GM12878 (cell line): ENCODE measurements at regions not wholly inside any gene's neighbourhood (a gene's known extent, or its start where the extent isn't known, plus 50 kb on each side); places are given as distances from the start of the nearest gene placed in this dataset.

ENCODE experiments used
- ATAC-seq: fragments of 200-7000 bp; cut with Tn5 transposase; 3 replicates; pipeline ENCODE4 v1.9.1; 2020; ENCODE audit warnings: mild to moderate bottlenecking, moderate library complexity
- BruUV-seq: library from RNA; stranded (reverse); fragments of 400-500 nt; replicated peaks from 2 replicates; lab custom pipeline; 2021; lab: Mats Ljungman, UMichigan
- CTCF ChIA-PET: fragments of 300-600 bp; sonication (Branson Sonifier 250); formaldehyde crosslinking; extraction: SDS; loops from one replicate; lab custom pipeline; 2021; ENCODE audit warnings: inconsistent platforms; lab: Yijun Ruan, JAX
- POLR2A ChIA-PET: fragments of 350-600 bp; formaldehyde crosslinking; extraction: SDS; loops from one replicate; lab custom pipeline; 2021; ENCODE audit warnings: inconsistent platforms; lab: Charles Lee
- RAD21 ChIA-PET: fragments of 300-600 bp; sonication (Branson Sonifier 250); formaldehyde crosslinking; loops from one replicate; lab custom pipeline; 2023; ENCODE audit warnings: antibody characterized with exemption; ENCODE audit not compliant: unreplicated experiment; lab: Charles Lee
- SMC1A ChIA-PET: fragments of 300-600 bp; sonication (Branson Sonifier 250); formaldehyde crosslinking; loops from one replicate; lab custom pipeline; 2023; ENCODE audit not compliant: unreplicated experiment, uncharacterized antibody; lab: Charles Lee
- DNase-seq: peaks from one replicate; pipeline ENCODE4 v3.0.0-alpha.2; 2011; ENCODE audit warnings: low read depth, low spot score
- FAIRE-seq: peaks from 3 replicates; lab custom pipeline; 2011; peaks lifted over from hg19 to GRCh38; lab: Jason Lieb, UNC
- H2AFZ ChIP-seq: 2 replicates; pipeline ENCODE4 v1.6.0; 2011; ENCODE audit warnings: low read depth, low read length, control low read depth; ENCODE audit not compliant: control insufficient read depth
- H3K27ac ChIP-seq: 2 replicates; pipeline ENCODE4 v1.5.1; 2011; ENCODE audit warnings: control low read depth; ENCODE audit not compliant: control insufficient read depth, insufficient read depth
- H3K27me3 ChIP-seq, 2 experiments: replicated peaks in 1 of 2; 2 replicates each; pipeline versions ENCODE4 v1.6.0 to v1.6.1; 2011; ENCODE audit warnings: low read length in 1 of 2; ENCODE audit not compliant: control insufficient read depth in 2 of 2, insufficient read depth in 2 of 2
- H3K36me3 ChIP-seq, 2 experiments: 2 replicates each; pipeline ENCODE4 v1.5.1; 2011; ENCODE audit warnings: low read length in 1 of 2; ENCODE audit not compliant: control insufficient read depth in 2 of 2, insufficient read depth in 2 of 2
- H3K4me1 ChIP-seq: 2 replicates; pipeline ENCODE4 v1.6.1; 2011; ENCODE audit warnings: mild to moderate bottlenecking, low read length, moderate library complexity, mixed read lengths; ENCODE audit not compliant: control insufficient read depth, insufficient read depth
- H3K4me2 ChIP-seq: 2 replicates; pipeline ENCODE4 v1.6.0; 2011; ENCODE audit warnings: control low read depth; ENCODE audit not compliant: control insufficient read depth, insufficient read depth
- H3K4me3 ChIP-seq: fragments of 200-600 bp; sonication (generic); 2 replicates; pipeline ENCODE4 v1.5.1; 2016
- H3K79me2 ChIP-seq: 2 replicates; pipeline ENCODE4 v1.6.0; 2011; ENCODE audit warnings: low read length; ENCODE audit not compliant: control insufficient read depth, insufficient read depth
- H3K9ac ChIP-seq: 2 replicates; pipeline ENCODE4 v1.8.0; 2011; ENCODE audit warnings: low read length, control low read depth, mixed read lengths; ENCODE audit not compliant: control insufficient read depth, insufficient read depth
- H3K9me3 ChIP-seq: replicated peaks from 3 replicates; pipeline ENCODE4 v1.5.1; 2011; ENCODE audit warnings: mild to moderate bottlenecking, low read length; ENCODE audit not compliant: control insufficient read depth, insufficient read depth
- H4K20me1 ChIP-seq: 2 replicates; pipeline ENCODE4 v1.6.0; 2011; ENCODE audit not compliant: control insufficient read depth, insufficient read depth
- CBX5 ChIP-seq: sonication (generic); IDR thresholded peaks from 2 replicates; pipeline ENCODE4 v1.6.1; 2016; ENCODE audit warnings: low read depth, moderate library complexity, mild to moderate bottlenecking, inconsistent platforms
- FOS ChIP-seq: IDR thresholded peaks from 3 replicates; pipeline ENCODE4 v1.6.1; 2011; ENCODE audit warnings: borderline replicate concordance; ENCODE audit not compliant: insufficient read length; ENCODE audit errors: extremely low read depth
- KDM1A ChIP-seq: fragments of 200-600 bp; sonication (generic); IDR thresholded peaks from 2 replicates; pipeline ENCODE4 v1.6.1; 2016; ENCODE audit warnings: borderline replicate concordance
- MYB ChIP-seq: fragments of 150-350 bp; IDR thresholded peaks from 2 replicates; pipeline ENCODE4 v1.6.1; 2014; ENCODE audit warnings: mild to moderate bottlenecking, low read depth, low read length, borderline replicate concordance
- MYC ChIP-seq: IDR thresholded peaks from 2 replicates; pipeline ENCODE4 v1.6.1; 2011; ENCODE audit warnings: mild to moderate bottlenecking, low read length, moderate library complexity, inconsistent platforms; ENCODE audit not compliant: insufficient read depth, insufficient replicate concordance, insufficient read length, severe bottlenecking
- NFYB ChIP-seq: IDR thresholded peaks from 2 replicates; pipeline ENCODE4 v1.6.1; 2011; ENCODE audit warnings: low read depth, mild to moderate bottlenecking, low read length, improper control_type of control experiment, moderate library complexity; ENCODE audit not compliant: insufficient read depth
- PML ChIP-seq: IDR thresholded peaks from 2 replicates; pipeline ENCODE4 v1.6.1; 2012; ENCODE audit warnings: low read length, inconsistent platforms
- POU2F2 ChIP-seq: IDR thresholded peaks from 3 replicates; pipeline ENCODE4 v1.6.1; 2011; ENCODE audit warnings: low read depth, mild to moderate bottlenecking, low read length, borderline replicate concordance
- RAD21 ChIP-seq: IDR thresholded peaks from 2 replicates; pipeline ENCODE4 v1.6.1; 2011; ENCODE audit warnings: mild to moderate bottlenecking, low read depth, low read length, moderate library complexity; ENCODE audit not compliant: insufficient read depth
- RAD51 ChIP-seq: fragments of 450-650 bp; IDR thresholded peaks from 2 replicates; pipeline ENCODE4 v1.6.1; 2016; ENCODE audit warnings: moderate library complexity, mild to moderate bottlenecking, inconsistent platforms
- RB1 ChIP-seq: fragments of 450-650 bp; formaldehyde crosslinking; IDR thresholded peaks from 2 replicates; pipeline ENCODE4 v1.6.1; 2017; ENCODE audit warnings: mild to moderate bottlenecking, borderline replicate concordance
- RCOR1 ChIP-seq: conservative IDR thresholded peaks from 2 replicates; pipeline ENCODE4 v1.6.1; 2012; ENCODE audit warnings: low read depth, low read length, improper control_type of control experiment
- RELA ChIP-seq: fragments of 450-650 bp; IDR thresholded peaks from 2 replicates; pipeline ENCODE4 v1.8.0; 2014; ENCODE audit warnings: borderline replicate concordance; ENCODE audit not compliant: partially characterized antibody
- STAT1 ChIP-seq: fragments of 450-650 bp; conservative IDR thresholded peaks from 2 replicates; pipeline ENCODE4 v1.6.1; 2014; ENCODE audit warnings: antibody characterized with exemption, mild to moderate bottlenecking
- WGBS: methylation state at CpG from one replicate; pipeline ENCODE4 v1.1.6; 2016; ENCODE audit warnings: low lambda C conversion rate; ENCODE audit not compliant: insufficient replicate concordance, insufficient coverage; ENCODE audit errors: missing lambda C conversion rate; 5-methylcytosine and 5-hydroxymethylcytosine counted together
- in situ Hi-C: fragments of 300-500 bp; cut with MboI; formaldehyde crosslinking; loops from 9 replicates; pipeline ENCODE4 v1.14.3; 2018; ENCODE audit warnings: mixed read lengths
- intact Hi-C: fragments of 100-400 bp; cut with micrococcal nuclease; formaldehyde crosslinking; loops from one replicate; pipeline ENCODE4 v1.14.2; 2022; ENCODE audit not compliant: unreplicated experiment
- TF ChIP-seq, protein P1 (sequence below): IDR thresholded peaks from 2 replicates; pipeline ENCODE4 v1.6.1; 2011; ENCODE audit warnings: borderline replicate concordance, low read depth, mild to moderate bottlenecking, moderate library complexity, mixed read lengths, low read length; ENCODE audit not compliant: insufficient read depth; ENCODE audit errors: extremely low read length
- TF ChIP-seq, protein P2 (sequence below): IDR thresholded peaks from 2 replicates; pipeline ENCODE4 v1.6.1; 2012; ENCODE audit warnings: low read depth, low read length, improper control_type of control experiment
- TF ChIP-seq, protein P3 (sequence below): fragments of 450-650 bp; formaldehyde crosslinking; IDR thresholded peaks from 2 replicates; pipeline ENCODE4 v1.4.0; 2020; ENCODE audit warnings: mild to moderate bottlenecking, moderate library complexity

DNA sequence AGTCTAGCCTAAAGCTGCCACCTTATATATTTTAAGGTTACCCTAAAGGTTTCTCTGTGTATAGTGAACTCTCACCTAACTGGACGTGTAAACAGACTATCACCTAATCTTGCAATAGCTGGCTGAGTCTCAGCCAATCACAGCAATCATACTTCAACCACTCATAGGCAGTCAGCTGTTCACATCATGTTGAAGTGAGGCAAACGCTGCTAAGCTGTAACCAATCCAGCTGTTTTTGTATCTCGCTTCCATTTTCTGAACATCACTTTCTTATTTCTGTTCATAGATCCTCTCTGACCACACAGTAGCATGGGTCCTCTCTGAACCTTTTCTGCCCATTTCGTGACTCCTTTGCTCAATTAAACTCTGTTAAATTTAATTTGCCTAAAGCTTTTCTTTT, 468.2 kb upstream of the POU3F3 start:
- RAD21 ChIA-PET = no interaction called here
- SMC1A ChIA-PET = no interaction called here
- Histone ChIP-seq H4K20me1 (no peaks in the 10 kb centered on the region), H3K27me3 (0 out of 4 replicates have a peak, but pooled peaks cover 0 to 1% of the 10 kb centered on the region in 2 experiments)
- TF ChIP-seq, protein P1, sequence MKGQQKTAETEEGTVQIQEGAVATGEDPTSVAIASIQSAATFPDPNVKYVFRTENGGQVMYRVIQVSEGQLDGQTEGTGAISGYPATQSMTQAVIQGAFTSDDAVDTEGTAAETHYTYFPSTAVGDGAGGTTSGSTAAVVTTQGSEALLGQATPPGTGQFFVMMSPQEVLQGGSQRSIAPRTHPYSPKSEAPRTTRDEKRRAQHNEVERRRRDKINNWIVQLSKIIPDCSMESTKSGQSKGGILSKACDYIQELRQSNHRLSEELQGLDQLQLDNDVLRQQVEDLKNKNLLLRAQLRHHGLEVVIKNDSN = no peak
- TF ChIP-seq MYC (no peak), FOS (no peak), RB1 (no peak), RCOR1 (no peak), NFYB (no peak), RELA (no peak), POU2F2 (no peak), KDM1A (no peak), PML (no peak), RAD21 (no peak), RAD51 (no peak), STAT1 (no peak), MYB (no peak), CBX5 (no peak)
- TF ChIP-seq, protein P2, sequence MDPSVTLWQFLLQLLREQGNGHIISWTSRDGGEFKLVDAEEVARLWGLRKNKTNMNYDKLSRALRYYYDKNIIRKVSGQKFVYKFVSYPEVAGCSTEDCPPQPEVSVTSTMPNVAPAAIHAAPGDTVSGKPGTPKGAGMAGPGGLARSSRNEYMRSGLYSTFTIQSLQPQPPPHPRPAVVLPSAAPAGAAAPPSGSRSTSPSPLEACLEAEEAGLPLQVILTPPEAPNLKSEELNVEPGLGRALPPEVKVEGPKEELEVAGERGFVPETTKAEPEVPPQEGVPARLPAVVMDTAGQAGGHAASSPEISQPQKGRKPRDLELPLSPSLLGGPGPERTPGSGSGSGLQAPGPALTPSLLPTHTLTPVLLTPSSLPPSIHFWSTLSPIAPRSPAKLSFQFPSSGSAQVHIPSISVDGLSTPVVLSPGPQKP = no peak
- TF ChIP-seq, protein P3, sequence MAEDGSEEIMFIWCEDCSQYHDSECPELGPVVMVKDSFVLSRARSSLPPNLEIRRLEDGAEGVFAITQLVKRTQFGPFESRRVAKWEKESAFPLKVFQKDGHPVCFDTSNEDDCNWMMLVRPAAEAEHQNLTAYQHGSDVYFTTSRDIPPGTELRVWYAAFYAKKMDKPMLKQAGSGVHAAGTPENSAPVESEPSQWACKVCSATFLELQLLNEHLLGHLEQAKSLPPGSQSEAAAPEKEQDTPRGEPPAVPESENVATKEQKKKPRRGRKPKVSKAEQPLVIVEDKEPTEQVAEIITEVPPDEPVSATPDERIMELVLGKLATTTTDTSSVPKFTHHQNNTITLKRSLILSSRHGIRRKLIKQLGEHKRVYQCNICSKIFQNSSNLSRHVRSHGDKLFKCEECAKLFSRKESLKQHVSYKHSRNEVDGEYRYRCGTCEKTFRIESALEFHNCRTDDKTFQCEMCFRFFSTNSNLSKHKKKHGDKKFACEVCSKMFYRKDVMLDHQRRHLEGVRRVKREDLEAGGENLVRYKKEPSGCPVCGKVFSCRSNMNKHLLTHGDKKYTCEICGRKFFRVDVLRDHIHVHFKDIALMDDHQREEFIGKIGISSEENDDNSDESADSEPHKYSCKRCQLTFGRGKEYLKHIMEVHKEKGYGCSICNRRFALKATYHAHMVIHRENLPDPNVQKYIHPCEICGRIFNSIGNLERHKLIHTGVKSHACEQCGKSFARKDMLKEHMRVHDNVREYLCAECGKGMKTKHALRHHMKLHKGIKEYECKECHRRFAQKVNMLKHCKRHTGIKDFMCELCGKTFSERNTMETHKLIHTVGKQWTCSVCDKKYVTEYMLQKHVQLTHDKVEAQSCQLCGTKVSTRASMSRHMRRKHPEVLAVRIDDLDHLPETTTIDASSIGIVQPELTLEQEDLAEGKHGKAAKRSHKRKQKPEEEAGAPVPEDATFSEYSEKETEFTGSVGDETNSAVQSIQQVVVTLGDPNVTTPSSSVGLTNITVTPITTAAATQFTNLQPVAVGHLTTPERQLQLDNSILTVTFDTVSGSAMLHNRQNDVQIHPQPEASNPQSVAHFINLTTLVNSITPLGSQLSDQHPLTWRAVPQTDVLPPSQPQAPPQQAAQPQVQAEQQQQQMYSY (CRISPR knock-in tag) = no peak
- TF ChIP-seq, all 136 proteins: peak for 0
- no peaks in the 10 kb centered on the region for H3K79me2 ChIP-seq
- ATAC-seq = no peak
- intact Hi-C loops (no loop called here), in situ Hi-C loops (no loop called here)
- H2AFZ ChIP-seq = no peak overlapping the region
- no peaks in the 10 kb centered on the region for H3K36me3 ChIP-seq
- H3K4me2 ChIP-seq = no peak overlapping the region
- H3K4me3 ChIP-seq = no peak overlapping the region
- 15% methylated on average over 4 of the region's 4 CpGs for WGBS
- DNase-seq = no peak
- no peak for FAIRE-seq
- no peaks in the 10 kb centered on the region for H3K9me3 ChIP-seq
- no peak overlapping the region for H3K9ac ChIP-seq
- ChIA-PET CTCF (interaction anchor here (0.6 kb wide), 1 partner anchor 17 kb away, joined by 3 read pairs; no protein-coding TSS in a partner anchor), POLR2A (no interaction called here)
- BruUV-seq = no TSS peak
- H3K4me1 ChIP-seq = no peaks in the 10 kb centered on the region
- H3K27ac ChIP-seq = no peak overlapping the region
